Tibial nerve (tissue), 4 donors: ENCODE measurements at regions not wholly inside any gene's neighbourhood (a gene's known extent, or its start where the extent isn't known, plus 50 kb on each side); places are given as distances from the start of the nearest gene placed in this dataset.

Experiments
- EP300 ChIP-seq, 2 donors: sonication (generic); formaldehyde crosslinking; IDR thresholded peaks; one replicate each; pipeline ENCODE4 v1.6.1; 2017; ENCODE audit warnings: antibody characterized with exemption in 2 of 2, mild to moderate bottlenecking in 1 of 2
- POLR2A ChIP-seq, 2 donors: fragments of 450-650 bp; IDR thresholded peaks; one replicate each; pipeline ENCODE4 v1.6.1; 2017; ENCODE audit warnings: antibody characterized with exemption in 2 of 2, mild to moderate bottlenecking in 2 of 2, moderate library complexity in 2 of 2
- TF ChIP-seq, protein P1 (sequence below), 5 experiments: fragments of 200-600 bp in 3 of 5; fragments of 450-650 bp in 2 of 5; sonication (generic) in 3 of 5; IDR thresholded peaks; one replicate each; pipeline ENCODE4 v1.5.1; 2016 to 2019; ENCODE audit warnings: antibody characterized with exemption in 5 of 5, mild to moderate bottlenecking in 3 of 5, moderate library complexity in 2 of 5

- TF ChIP-seq, protein P1, sequence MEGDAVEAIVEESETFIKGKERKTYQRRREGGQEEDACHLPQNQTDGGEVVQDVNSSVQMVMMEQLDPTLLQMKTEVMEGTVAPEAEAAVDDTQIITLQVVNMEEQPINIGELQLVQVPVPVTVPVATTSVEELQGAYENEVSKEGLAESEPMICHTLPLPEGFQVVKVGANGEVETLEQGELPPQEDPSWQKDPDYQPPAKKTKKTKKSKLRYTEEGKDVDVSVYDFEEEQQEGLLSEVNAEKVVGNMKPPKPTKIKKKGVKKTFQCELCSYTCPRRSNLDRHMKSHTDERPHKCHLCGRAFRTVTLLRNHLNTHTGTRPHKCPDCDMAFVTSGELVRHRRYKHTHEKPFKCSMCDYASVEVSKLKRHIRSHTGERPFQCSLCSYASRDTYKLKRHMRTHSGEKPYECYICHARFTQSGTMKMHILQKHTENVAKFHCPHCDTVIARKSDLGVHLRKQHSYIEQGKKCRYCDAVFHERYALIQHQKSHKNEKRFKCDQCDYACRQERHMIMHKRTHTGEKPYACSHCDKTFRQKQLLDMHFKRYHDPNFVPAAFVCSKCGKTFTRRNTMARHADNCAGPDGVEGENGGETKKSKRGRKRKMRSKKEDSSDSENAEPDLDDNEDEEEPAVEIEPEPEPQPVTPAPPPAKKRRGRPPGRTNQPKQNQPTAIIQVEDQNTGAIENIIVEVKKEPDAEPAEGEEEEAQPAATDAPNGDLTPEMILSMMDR (IDR thresholded peaks at IDR 0.05): no peak
- no peak for TF ChIP-seq POLR2A (IDR thresholded peaks at IDR 0.05)
- no peak for TF ChIP-seq EP300 (IDR thresholded peaks at IDR 0.05)
These were observed 387.2 kb downstream of the NPIPA8 start for GRCh38 chr16:17949141-17949981.
